NCI-H1092 treated with DMSO at 0.1 percent for 48 hours (cell line): ENCODE measurements at regions not wholly inside any gene's neighbourhood (a gene's known extent, or its start where the extent isn't known, plus 50 kb on each side); places are given as distances from the start of the nearest gene placed in this dataset.
"Not testable (repeated sequence)": the region's sequence is repeated elsewhere in the genome, so short reads cannot be mapped to it uniquely, and the experiment has no call there.

Experiments
- DNase-seq: peaks from one replicate; lab custom pipeline; 2025; lab: John Stamatoyannopoulos, UW

DNA sequence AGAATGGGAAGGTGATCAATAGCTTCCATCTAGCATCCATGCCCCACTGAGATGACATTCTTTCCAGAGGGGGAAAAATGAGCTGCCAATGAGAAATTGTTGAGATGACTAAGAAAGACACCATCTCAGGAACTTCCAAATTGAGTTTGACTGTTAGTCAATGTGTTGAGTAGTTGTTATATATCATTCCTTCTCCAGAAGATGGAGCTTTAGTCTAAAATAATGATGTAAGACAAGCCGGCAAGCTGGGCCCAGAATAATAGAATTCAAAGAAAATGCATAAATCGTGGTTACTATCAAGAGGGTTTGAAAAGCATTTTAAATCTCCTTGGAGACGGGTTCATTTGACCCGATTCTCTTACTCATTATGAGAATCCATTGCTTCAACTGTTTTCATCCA, 71.0 kb upstream of the ATF7IP2 start:
- no peak for DNase-seq

DNA sequence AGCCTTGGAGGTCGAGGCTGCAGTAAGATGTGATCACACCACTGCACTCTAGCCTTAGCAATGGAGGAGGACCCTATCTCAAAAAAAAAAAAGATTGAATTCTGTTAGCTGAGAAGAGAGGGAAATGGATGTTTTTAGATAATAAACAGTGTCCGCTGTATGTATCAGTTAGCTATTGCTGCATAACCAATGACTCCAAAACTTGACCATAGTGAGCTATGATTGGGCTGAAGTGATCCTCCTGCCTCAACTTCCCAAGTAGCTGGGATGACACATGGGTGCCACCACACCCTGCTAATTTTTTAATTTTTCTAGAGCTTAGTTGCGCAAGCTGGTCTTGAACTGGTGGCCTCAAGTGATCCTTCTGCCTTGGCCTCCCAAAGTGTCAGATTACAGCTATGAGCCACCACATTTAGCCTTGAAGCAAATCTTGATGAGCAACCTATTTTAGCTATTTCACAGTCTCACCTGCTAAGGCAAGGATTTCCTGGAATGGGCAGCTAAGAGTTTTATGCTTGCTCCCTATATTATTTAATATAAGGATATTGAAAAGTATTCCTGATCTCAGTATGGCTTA, 68.3 kb upstream of the ATF7IP2 start:
- no peak for DNase-seq

DNA sequence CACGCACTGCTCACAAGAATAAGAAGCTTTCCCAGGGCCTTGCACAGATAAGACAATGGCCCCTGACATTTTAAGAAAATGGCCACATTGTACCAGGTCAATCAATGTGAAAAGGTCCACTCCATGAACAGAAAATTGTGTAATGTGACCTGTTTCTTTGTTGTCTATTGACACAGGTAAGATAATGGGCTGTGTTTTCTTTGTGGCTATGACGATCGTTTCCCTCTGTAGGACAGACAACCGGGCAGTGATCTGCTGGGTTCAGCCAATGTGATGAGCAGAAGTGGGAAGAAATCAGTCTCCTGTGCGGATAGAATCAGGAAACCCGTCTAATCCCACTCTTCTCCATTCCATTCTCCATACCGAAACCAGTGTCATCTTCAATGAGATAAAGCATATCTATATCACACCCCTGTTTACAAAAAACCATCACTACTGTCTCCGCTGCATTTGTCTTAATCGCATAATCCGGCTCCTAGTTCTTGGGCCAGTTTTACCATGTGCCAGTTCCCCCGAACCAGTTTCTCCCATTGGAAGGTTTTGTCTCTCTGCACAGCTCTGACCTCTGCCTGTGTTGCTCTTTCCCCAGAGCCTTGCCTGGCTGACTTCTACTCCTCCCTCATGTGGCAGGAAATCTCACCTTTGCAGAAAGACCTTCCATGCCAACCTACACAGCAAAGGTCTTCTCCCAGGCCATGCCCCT, 66.9 kb upstream of the ATF7IP2 start:
- DNase-seq = no peak

- no peak for DNase-seq
Measured at GRCh38 chr16:10321407-10322387, 64.2 kb upstream of the ATF7IP2 start.

- no peak for DNase-seq
Measured at GRCh38 chr16:10322723-10323527, 62.9 kb upstream of the ATF7IP2 start.

DNA sequence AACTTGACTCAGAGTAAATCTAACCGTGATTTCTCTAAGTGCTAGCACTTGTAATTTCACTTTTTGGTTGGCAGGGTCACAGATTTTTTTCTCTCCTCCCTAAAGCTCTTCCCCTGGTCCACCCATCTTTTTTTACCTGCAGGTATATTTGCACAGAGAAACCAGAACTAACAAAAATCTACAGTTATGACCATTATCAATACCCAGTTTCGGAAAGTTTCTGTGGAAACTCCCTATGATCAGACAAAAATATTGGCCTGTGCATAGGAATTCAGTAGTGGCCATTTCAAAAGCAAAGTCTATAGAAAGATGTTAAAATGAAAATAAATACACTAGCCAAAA, 62.4 kb upstream of the ATF7IP2 start:
- no peak for DNase-seq

DNA sequence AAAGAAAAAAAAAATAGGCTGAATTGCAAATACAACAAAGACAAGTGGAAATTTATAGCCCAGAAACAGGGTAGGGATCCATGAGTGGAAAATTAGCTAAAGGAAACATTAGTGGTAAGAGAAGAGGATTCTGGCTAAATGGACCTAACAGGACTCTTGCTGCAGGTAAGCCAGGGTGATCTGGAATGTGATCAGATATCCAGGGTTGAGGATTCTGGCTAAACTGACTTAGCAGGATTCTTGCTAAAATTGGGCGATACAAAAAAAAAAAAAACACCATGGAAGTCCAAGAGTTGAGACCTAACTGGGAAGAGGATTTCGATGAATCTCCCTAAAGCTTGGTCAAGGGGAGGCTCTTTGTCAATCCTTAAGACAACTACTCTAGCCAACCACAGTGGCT, 61.7 kb upstream of the ATF7IP2 start:
- DNase-seq = no peak

DNA sequence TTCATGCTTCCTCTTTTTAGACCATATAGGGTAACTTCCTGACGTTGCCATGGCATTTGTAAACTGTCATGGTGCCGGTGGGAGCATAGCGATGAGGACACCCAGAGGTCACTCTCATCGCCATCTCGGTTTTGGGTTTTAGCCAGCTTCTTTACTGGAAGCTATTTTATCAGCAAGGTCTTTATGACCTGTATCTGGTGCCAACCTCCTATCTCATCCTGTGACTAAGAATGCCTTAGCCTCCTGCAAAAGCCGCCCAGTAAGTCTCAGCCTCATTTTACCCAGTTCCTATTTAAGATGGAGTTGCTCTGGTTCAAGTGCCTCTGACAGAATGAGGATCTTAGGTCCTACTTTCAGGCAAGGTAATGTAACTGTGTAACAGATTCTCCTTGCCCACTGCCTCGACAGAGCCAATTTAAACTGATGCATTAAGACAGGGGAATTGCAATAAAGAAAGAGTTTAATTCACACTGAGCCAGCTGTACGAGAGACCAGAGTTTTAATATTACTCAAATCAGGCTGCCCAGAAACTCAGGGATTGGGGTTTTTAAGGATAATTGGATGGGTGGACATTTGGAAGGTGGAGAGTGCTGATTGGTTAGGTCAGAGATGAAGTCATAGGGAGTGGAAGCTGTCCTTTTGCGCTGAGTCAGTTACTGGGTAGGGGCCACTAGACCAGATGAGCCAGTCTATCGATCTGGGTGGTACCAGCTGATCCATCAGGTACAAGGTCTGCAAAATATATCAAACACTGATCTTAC, 59.9 kb upstream of the ATF7IP2 start:
- no peak for DNase-seq

- DNase-seq = no peak
Measured at GRCh38 chr16:10326647-10327046, 59.2 kb upstream of the ATF7IP2 start.

DNA sequence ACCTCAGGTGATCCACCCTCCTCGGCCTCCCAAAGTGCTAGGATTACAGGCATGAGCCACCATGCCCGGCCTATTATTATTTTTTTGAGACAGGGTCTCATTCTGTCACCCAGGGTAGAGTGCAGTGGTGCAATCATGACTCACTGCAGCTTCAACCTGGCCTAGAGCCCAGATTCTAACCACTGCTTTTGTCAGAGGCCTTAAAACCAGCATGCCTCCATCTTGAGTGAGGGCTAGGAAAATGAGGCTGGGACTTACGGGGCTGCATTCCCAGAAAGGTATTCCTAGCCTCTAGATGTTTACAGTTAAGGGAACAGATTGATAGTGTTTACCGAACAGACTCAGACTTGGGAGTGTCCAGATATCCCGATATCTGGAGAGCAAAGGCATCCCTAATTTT, 57.6 kb upstream of the ATF7IP2 start:
- not testable (repeated sequence) for DNase-seq

DNA sequence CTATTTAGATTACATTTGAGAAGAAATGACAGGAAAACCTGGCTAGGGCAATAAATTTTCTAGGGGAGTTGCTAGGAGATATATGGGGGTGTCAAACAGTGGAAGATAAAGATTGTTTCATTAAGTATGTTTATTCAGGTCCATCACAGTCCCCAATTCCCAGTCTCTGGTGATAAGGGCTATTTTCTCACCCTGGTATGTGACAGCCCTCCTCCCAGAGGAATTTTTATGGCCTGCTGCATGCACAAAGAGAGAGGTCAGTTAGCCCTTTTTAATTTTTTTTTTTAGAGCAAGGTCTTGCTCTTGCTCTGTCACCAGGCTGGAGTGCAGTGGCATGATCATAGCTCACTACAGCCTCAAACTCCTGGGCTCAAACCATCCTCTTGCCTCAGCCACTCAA, 53.6 kb upstream of the ATF7IP2 start:
- no peak for DNase-seq

DNA sequence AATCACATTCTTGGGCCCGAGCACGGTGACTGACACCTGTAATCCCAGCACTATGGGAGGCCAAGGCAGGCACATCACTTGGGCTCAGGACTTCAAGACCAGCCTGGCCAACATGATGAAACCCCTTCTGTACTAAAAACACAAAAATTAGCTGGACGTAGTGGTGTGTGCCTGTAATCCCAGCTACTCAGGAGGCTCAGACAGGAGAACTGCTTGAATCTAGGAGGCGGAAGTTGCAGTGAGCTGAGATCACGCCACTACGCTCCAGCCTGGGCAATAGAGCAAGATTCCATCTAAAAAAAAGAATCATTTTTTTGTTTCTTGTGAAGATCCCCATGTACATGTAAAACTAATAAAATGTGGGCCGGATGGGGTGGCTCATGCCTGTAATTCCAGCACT, 53.1 kb upstream of the ATF7IP2 start:
- DNase-seq = no peak

- DNase-seq = no peak
Measured at GRCh38 chr16:10333321-10334032, 52.4 kb upstream of the ATF7IP2 start.

DNA sequence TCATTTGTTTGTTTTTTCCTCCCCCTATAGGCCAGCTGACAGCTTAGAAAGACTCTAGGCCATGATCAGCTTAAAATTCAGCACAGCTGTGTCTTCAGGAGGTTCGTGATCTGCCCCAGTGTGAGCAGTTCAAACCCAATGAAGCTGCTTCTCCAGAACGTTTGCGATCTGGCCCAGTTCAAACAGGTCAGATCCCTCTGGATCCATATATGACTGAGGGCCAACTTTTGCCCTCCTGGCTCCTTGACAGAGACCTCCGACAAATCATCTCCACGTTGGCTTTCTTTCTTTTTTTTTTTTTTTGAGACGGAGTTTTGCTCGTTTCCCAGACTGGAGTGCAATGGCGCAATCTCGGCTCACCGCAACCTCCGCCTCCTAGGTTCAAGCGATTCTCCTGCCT, 50.2 kb upstream of the ATF7IP2 start:
- DNase-seq = no peak
